ENCODE measurements at regions not wholly inside any gene's neighbourhood (a gene's known extent, or its start where the extent isn't known, plus 50 kb on each side); places are given as distances from the start of the nearest gene placed in this dataset.

DNA sequence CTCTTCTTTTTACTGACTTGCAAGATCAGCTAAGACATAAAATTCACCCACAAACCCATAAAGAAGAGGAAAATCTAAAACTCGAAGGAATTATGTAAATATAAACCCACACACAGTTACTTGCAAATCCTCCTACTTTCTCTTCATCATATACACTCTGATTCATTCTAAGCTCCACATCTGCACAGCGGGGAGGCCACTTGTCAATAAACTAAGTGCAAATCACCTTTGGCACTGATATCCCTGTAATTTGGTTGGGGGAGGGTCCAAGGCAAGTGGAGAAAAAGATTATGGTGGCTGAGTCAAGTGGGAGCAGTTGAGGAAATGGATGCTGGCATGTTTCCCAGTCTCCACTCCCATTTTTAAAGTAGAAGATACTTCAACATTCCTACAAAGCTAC, 596.5 kb downstream of the MATN1 start (continued):
- TF ChIP-seq, protein P1, sequence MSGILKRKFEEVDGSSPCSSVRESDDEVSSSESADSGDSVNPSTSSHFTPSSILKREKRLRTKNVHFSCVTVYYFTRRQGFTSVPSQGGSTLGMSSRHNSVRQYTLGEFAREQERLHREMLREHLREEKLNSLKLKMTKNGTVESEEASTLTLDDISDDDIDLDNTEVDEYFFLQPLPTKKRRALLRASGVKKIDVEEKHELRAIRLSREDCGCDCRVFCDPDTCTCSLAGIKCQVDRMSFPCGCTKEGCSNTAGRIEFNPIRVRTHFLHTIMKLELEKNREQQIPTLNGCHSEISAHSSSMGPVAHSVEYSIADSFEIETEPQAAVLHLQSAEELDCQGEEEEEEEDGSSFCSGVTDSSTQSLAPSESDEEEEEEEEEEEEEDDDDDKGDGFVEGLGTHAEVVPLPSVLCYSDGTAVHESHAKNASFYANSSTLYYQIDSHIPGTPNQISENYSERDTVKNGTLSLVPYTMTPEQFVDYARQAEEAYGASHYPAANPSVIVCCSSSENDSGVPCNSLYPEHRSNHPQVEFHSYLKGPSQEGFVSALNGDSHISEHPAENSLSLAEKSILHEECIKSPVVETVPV (CRISPR knock-in tag; IDR thresholded peaks at IDR 0.05), result no peak
- TF ChIP-seq, protein P2, sequence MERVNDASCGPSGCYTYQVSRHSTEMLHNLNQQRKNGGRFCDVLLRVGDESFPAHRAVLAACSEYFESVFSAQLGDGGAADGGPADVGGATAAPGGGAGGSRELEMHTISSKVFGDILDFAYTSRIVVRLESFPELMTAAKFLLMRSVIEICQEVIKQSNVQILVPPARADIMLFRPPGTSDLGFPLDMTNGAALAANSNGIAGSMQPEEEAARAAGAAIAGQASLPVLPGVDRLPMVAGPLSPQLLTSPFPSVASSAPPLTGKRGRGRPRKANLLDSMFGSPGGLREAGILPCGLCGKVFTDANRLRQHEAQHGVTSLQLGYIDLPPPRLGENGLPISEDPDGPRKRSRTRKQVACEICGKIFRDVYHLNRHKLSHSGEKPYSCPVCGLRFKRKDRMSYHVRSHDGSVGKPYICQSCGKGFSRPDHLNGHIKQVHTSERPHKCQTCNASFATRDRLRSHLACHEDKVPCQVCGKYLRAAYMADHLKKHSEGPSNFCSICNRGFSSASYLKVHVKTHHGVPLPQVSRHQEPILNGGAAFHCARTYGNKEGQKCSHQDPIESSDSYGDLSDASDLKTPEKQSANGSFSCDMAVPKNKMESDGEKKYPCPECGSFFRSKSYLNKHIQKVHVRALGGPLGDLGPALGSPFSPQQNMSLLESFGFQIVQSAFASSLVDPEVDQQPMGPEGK (CRISPR knock-in tag; IDR thresholded peaks at IDR 0.05; ENCODE audit: borderline replicate concordance), result no peak
- no peak for TF ChIP-seq ESRRG (CRISPR knock-in tag; IDR thresholded peaks at IDR 0.05)
- no peak for TF ChIP-seq ZNF70 (CRISPR knock-in tag; IDR thresholded peaks at IDR 0.05)
- no peak for TF ChIP-seq ISL1 (CRISPR knock-in tag; IDR thresholded peaks at IDR 0.05)

DNA sequence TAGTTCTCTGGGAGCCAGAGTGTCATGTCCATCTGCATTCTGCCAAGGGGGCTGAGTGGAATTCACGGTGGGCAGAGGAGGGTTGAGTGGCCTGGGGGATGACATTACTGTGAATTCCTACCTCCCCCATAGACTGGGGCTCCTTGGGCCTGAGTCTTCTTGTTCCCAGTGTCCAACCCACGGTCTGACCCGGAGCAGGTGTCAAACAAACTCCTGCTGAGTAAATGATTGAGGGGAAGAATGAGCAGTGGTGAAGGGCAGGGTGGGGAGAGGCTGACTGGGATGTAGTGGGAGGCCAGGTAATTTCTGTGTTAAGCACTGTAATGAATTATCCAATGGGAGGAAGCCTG, 597.6 kb downstream of the MATN1 start:
- ATAC-seq, result no peak
- TF ChIP-seq ZNF565 (CRISPR knock-in tag; conservative IDR thresholded peaks at IDR 0.05; ENCODE audit: low read depth) (no peak), GLIS3 (CRISPR knock-in tag; IDR thresholded peaks at IDR 0.05) (no peak), CREB5 (CRISPR knock-in tag; IDR thresholded peaks at IDR 0.05; ENCODE audit: low read depth) (no peak), ESRRG (CRISPR knock-in tag; IDR thresholded peaks at IDR 0.05) (no peak), PPARA (CRISPR knock-in tag; IDR thresholded peaks at IDR 0.05; ENCODE audit: borderline replicate concordance) (no peak), TCF4 (CRISPR knock-in tag; IDR thresholded peaks at IDR 0.05; ENCODE audit: borderline replicate concordance) (no peak), OSR1 (CRISPR knock-in tag; IDR thresholded peaks at IDR 0.05) (no peak), CSDC2 (CRISPR knock-in tag; IDR thresholded peaks at IDR 0.05) (no peak), TOX (CRISPR knock-in tag; IDR thresholded peaks at IDR 0.05; ENCODE audit: borderline replicate concordance) (no peak), ZNF70 (CRISPR knock-in tag; IDR thresholded peaks at IDR 0.05) (no peak)

DNA sequence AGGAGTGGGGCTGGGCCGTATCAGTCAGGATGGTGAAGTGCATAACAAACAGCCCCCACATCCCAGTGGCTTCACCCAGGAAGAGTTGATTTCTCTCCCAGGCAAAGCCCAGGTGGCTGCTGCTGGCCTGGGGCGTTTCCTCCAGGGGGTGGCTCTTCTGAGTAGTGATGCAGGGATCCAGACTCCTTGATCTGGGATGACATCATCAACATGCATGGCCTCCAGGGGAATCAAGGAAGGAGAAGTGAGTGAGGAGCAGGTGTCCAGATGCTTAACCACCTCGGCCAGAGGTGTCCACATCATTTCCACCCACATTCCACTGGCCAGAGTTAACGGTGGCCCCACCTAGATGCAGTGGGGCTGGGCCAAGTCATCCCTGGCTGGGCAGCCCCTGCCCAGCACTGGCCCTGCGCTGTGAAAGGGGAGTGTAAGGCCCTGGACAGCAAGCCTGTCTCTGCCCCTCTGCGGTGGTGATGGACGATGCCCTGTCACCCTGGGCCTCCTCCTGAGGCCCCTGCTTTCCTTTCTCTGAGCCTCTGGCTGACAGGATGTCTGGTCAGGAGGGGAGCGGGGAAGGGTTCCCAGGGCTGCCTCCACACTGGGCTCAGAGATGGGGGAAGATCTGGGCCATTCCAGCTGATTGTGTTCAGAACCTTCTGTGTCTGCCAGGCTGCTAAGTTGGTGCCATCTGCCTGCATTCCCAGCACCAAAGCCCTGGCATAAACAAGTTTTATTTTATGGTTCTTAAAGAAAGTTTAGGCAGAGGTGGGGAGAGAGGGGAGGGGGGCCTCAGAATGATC, 598.2 kb downstream of the MATN1 start:
- TF ChIP-seq TCF4 (CRISPR knock-in tag; IDR thresholded peaks at IDR 0.05; ENCODE audit: borderline replicate concordance), result no peak
- TF ChIP-seq, protein P2 (CRISPR knock-in tag; IDR thresholded peaks at IDR 0.05; ENCODE audit: borderline replicate concordance), result no peak
- no peak for TF ChIP-seq TOX (CRISPR knock-in tag; IDR thresholded peaks at IDR 0.05; ENCODE audit: borderline replicate concordance)
- TF ChIP-seq ZNF70 (CRISPR knock-in tag; IDR thresholded peaks at IDR 0.05), result no peak
- TF ChIP-seq, protein P1 (CRISPR knock-in tag; IDR thresholded peaks at IDR 0.05), result no peak
- no peak for TF ChIP-seq RARB (CRISPR knock-in tag; IDR thresholded peaks at IDR 0.05)

GRCh38 chr1:30123896-30124295, 599.5 kb downstream of the MATN1 start:
- ATAC-seq, result no peak

More for the DNA sequence above, 598.2 kb downstream of the MATN1 start:
- no peak for ATAC-seq

More at GRCh38 chr1:30123896-30124295, 599.5 kb downstream of the MATN1 start:
- TF ChIP-seq ESRRG (CRISPR knock-in tag; IDR thresholded peaks at IDR 0.05) (no peak), TCF4 (CRISPR knock-in tag; IDR thresholded peaks at IDR 0.05; ENCODE audit: borderline replicate concordance) (no peak), GLIS3 (CRISPR knock-in tag; IDR thresholded peaks at IDR 0.05) (no peak), ZFP30 (CRISPR knock-in tag; IDR thresholded peaks at IDR 0.05) (no peak), ZNF565 (CRISPR knock-in tag; conservative IDR thresholded peaks at IDR 0.05; ENCODE audit: low read depth) (no peak), TSHZ2 (CRISPR knock-in tag; IDR thresholded peaks at IDR 0.05) (no peak), CSDC2 (CRISPR knock-in tag; IDR thresholded peaks at IDR 0.05) (no peak), TOX (CRISPR knock-in tag; IDR thresholded peaks at IDR 0.05; ENCODE audit: borderline replicate concordance) (no peak), OSR1 (CRISPR knock-in tag; IDR thresholded peaks at IDR 0.05) (no peak), RARB (CRISPR knock-in tag; IDR thresholded peaks at IDR 0.05) (no peak)
